ENCODE measurements at regions not wholly inside any gene's neighbourhood (a gene's known extent, or its start where the extent isn't known, plus 50 kb on each side); places are given as distances from the start of the nearest gene placed in this dataset.

- TF ChIP-seq CTCF (IDR thresholded peaks at IDR 0.05), result no peak
- H3K4me1 ChIP-seq, result peaks cover 4% of the 10 kb centered on the region
- ATAC-seq (no peak), DNase-seq (no peak)
- no peak overlapping the region for H3K4me3 ChIP-seq
- no peaks in the 10 kb centered on the region for H3K36me3 ChIP-seq (ENCODE audit: insufficient read depth in 1 of 2, low read depth in 1 of 2)
- intact Hi-C loops (cut with DNase I), result no loop called here
- H3K27ac ChIP-seq, result no peak overlapping the region
- peaks cover 0 to 3% (median 0%) of the 10 kb centered on the region in 3 donors for H3K27me3 ChIP-seq (ENCODE audit: insufficient read depth in 3 of 3, low read length in 2 of 3)
- no peaks in the 10 kb centered on the region for H3K9me3 ChIP-seq
- 45 to 58% (median 48%) methylated on average over 8 of the region's 8 CpGs for WGBS, 3 donors
These were observed 160.4 kb downstream of the SPATA31D1 start for GRCh38 chr9:82148901-82149461.

GRCh38 chr9:82149501-82149946 lies 161.0 kb downstream of the SPATA31D1 start:
- intact Hi-C loops (cut with DNase I), result no loop called here
- no peak for DNase-seq
- H3K4me3 ChIP-seq, result no peak overlapping the region
- peaks cover 0 to 3% (median 0%) of the 10 kb centered on the region in 3 donors for H3K27me3 ChIP-seq (ENCODE audit: insufficient read depth in 3 of 3, low read length in 2 of 3)
- TF ChIP-seq CTCF (IDR thresholded peaks at IDR 0.05), result no peak
- no peaks in the 10 kb centered on the region for H3K36me3 ChIP-seq (ENCODE audit: insufficient read depth in 1 of 2, low read depth in 1 of 2)
- no peak overlapping the region for H3K27ac ChIP-seq
- H3K9me3 ChIP-seq, result no peaks in the 10 kb centered on the region
- peaks cover 4% of the 10 kb centered on the region for H3K4me1 ChIP-seq
- WGBS, 3 donors, result 84 to 88% (median 84%) methylated on average over 4 of the region's 4 CpGs
- ATAC-seq, result no peak

- H3K4me1 ChIP-seq, result peaks cover 4% of the 10 kb centered on the region
- H3K27me3 ChIP-seq (ENCODE audit: insufficient read depth in 3 of 3, low read length in 2 of 3), result no peaks in the 10 kb centered on the region
- H3K4me3 ChIP-seq, result no peak overlapping the region
- intact Hi-C loops (cut with DNase I), result no loop called here
- H3K36me3 ChIP-seq (ENCODE audit: insufficient read depth in 1 of 2, low read depth in 1 of 2), result no peaks in the 10 kb centered on the region
- ATAC-seq (no peak), DNase-seq (no peak)
- no peak overlapping the region for H3K27ac ChIP-seq
- H3K9me3 ChIP-seq, result no peaks in the 10 kb centered on the region
- WGBS, 3 donors, result 95 to 100% (median 100%) methylated on average over 1 of the region's 1 CpG
- no peak for TF ChIP-seq CTCF (IDR thresholded peaks at IDR 0.05)
These were observed 163.6 kb downstream of the SPATA31D1 start for GRCh38 chr9:82152181-82152580.

- TF ChIP-seq CTCF (IDR thresholded peaks at IDR 0.05), result no peak
- H3K27ac ChIP-seq, result no peak overlapping the region
- no peaks in the 10 kb centered on the region for H3K9me3 ChIP-seq
- intact Hi-C loops (cut with DNase I), result no loop called here
- H3K4me1 ChIP-seq, result peaks cover 4% of the 10 kb centered on the region
- no peaks in the 10 kb centered on the region for H3K36me3 ChIP-seq (ENCODE audit: insufficient read depth in 1 of 2, low read depth in 1 of 2)
- H3K27me3 ChIP-seq (ENCODE audit: insufficient read depth in 3 of 3, low read length in 2 of 3), result no peaks in the 10 kb centered on the region
- DNase-seq, result no peak
- no peak overlapping the region for H3K4me3 ChIP-seq
- no peak for ATAC-seq
These were observed 164.5 kb downstream of the SPATA31D1 start for GRCh38 chr9:82153032-82153431.

- 79 to 89% (median 88%) methylated on average over 2 of the region's 2 CpGs for WGBS, 3 donors
- ATAC-seq (no peak), DNase-seq (no peak)
- intact Hi-C loops (cut with DNase I), result no loop called here
- no peak overlapping the region for H3K27ac ChIP-seq
- H3K36me3 ChIP-seq (ENCODE audit: insufficient read depth in 1 of 2, low read depth in 1 of 2), result no peaks in the 10 kb centered on the region
- no peak for TF ChIP-seq CTCF (IDR thresholded peaks at IDR 0.05)
- no peaks in the 10 kb centered on the region for H3K9me3 ChIP-seq
- no peaks in the 10 kb centered on the region for H3K27me3 ChIP-seq (ENCODE audit: insufficient read depth in 3 of 3, low read length in 2 of 3)
- H3K4me3 ChIP-seq, result no peak overlapping the region
- no peaks in the 10 kb centered on the region for H3K4me1 ChIP-seq
These were observed 166.0 kb downstream of the SPATA31D1 start for GRCh38 chr9:82154573-82154972.

All from psoas muscle (tissue), 7 donors.